Fibroblast of mammary gland (primary cell): ENCODE measurements at regions not wholly inside any gene's neighbourhood (a gene's known extent, or its start where the extent isn't known, plus 50 kb on each side); places are given as distances from the start of the nearest gene placed in this dataset.

ENCODE experiments used
- DNase-seq: peaks from one replicate; pipeline ENCODE4 v3.0.0-alpha.2; 2010; ENCODE audit warnings: low read depth
- H3K4me3 ChIP-seq: 2 replicates; pipeline ENCODE4 v1.5.1; 2011; ENCODE audit warnings: low read depth, mild to moderate bottlenecking, low read length, moderate library complexity; ENCODE audit not compliant: control insufficient read depth
- CTCF ChIP-seq: conservative IDR thresholded peaks from 2 replicates; pipeline ENCODE4 v1.5.1; 2011; ENCODE audit warnings: low read depth, low read length, inconsistent platforms; ENCODE audit not compliant: control insufficient read depth, insufficient read depth

- TF ChIP-seq CTCF: no peak
- H3K4me3 ChIP-seq: no peak overlapping the region
- DNase-seq: no peak
Observed at GRCh38 chr2:236682651-236683422, 113.2 kb downstream of the ACKR3 start.

- no peak for DNase-seq
- no peak overlapping the region for H3K4me3 ChIP-seq
- TF ChIP-seq CTCF: no peak
Observed at GRCh38 chr2:236684504-236685256, 115.1 kb downstream of the ACKR3 start.

GRCh38 chr2:236685361-236685760 is 115.7 kb downstream of the ACKR3 start:
- no peak overlapping the region for H3K4me3 ChIP-seq
- no peak for TF ChIP-seq CTCF
- no peak for DNase-seq

- no peak for DNase-seq
- no peak overlapping the region for H3K4me3 ChIP-seq
- no peak for TF ChIP-seq CTCF
Observed at GRCh38 chr2:236685979-236686520, 116.4 kb downstream of the ACKR3 start.

- no peak for DNase-seq
- H3K4me3 ChIP-seq: no peak overlapping the region
- TF ChIP-seq CTCF: no peak
Observed at GRCh38 chr2:236686561-236686960, 116.9 kb downstream of the ACKR3 start.

GRCh38 chr2:236687296-236687965 is 117.8 kb downstream of the ACKR3 start:
- TF ChIP-seq CTCF: no peak
- DNase-seq: no peak
- no peak overlapping the region for H3K4me3 ChIP-seq
